ENCODE measurements at regions not wholly inside any gene's neighbourhood (a gene's known extent, or its start where the extent isn't known, plus 50 kb on each side); places are given as distances from the start of the nearest gene placed in this dataset. TPM values are rescaled to one million over a fixed set of nuclear protein-coding genes. Genes with fewer than 3 reads are reported as not detected.

GRCh38 chr1:199976496-199977144 is 50.9 kb upstream of the NR5A2 start:
- ATAC-seq: peak; percentile 81
- peak; percentile 52 to 82 (median 68) for DNase-seq
- no peaks in the 10 kb centered on the region for H3K9me3 ChIP-seq
- WGBS, 2 donors: 18 to 25% methylated on average over 6 of the region's 6 CpGs
- H3K4me1 ChIP-seq: peaks cover 33% of the 10 kb centered on the region
- peak overlapping the region; percentile 51 to 90 (median 85) for H3K27ac ChIP-seq
- H3K4me3 ChIP-seq: no peak overlapping the region
- TF ChIP-seq POLR2A (IDR thresholded peaks at IDR 0.05): no peak
- TF ChIP-seq CTCF (IDR thresholded peaks at IDR 0.05): no peak
- H3K36me3 ChIP-seq (replicated peaks in 1 of 2; ENCODE audit: insufficient read depth in 1 of 2, low read depth in 2 of 2): no peaks in the 10 kb centered on the region
- no peaks in the 10 kb centered on the region for H3K27me3 ChIP-seq
- intact Hi-C loops (cut with DNase I): no loop called here

MicroRNA genes in the stretch of these regions (microRNA counts, 767-probe panel; counts per million panel counts)
- 7,378 to 10,748 counts per million in 2 donors for microRNA hsa-miR-181a-5p
- 0 to 736 counts per million in 2 donors for microRNA hsa-miR-181b-5p+hsa-miR-181d

Small RNAs in the stretch of these regions (microRNA-seq; reads per million reads assigned to microRNA genes)
- 102 to 134 reads per million in 2 donors for gene MIR181A1 (ENCODE audit: borderline number of aligned reads in 2 of 2, borderline replicate concordance in 2 of 2)
- 0.93 to 2.7 reads per million in 2 donors for gene MIR181B1 (ENCODE audit: borderline number of aligned reads in 2 of 2, borderline replicate concordance in 2 of 2)

Small RNAs in the stretch of these regions (small RNA-seq; reads per million reads assigned to genes)
- gene MIR181A1 (16.7 reads per million, percentile 93 among the genes with 10 or more reads in this experiment), gene MIR181B1 (3.7 reads per million, percentile 83 among the genes with 10 or more reads in this experiment), gene RNU6-778P (not detected)
